ENCODE measurements at regions not wholly inside any gene's neighbourhood (a gene's known extent, or its start where the extent isn't known, plus 50 kb on each side); places are given as distances from the start of the nearest gene placed in this dataset.
"Not testable (repeated sequence)": the region's sequence is repeated elsewhere in the genome, so short reads cannot be mapped to it uniquely, and the experiment has no call there.

DNA sequence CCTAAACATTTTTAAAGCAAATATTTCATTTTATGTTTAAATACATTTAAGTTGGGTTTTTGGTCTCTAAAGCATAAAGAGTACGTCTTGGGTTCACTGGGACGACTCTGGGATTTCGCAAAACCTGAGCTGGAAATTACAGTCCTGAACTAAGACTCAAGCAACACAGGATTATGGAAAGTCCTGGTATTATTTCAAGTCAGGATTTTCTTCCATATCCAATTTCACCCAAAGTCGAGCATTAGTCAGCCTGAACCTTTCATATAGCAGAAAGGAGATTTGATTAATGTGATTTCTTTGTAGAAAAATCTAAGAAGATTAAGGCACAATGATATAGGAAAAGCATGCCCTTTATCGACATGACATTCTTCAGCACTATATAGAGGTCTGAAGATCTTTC is 100.0 kb downstream of the MTERF1 start:
- TF ChIP-seq POLR2AphosphoS5 (IDR thresholded peaks at IDR 0.05; ENCODE audit: low read depth, low read length) (no peak), TAF1 (IDR thresholded peaks at IDR 0.05; ENCODE audit: borderline replicate concordance, low read depth, low read length) (no peak), POLR2A (IDR thresholded peaks at IDR 0.05; ENCODE audit: low read depth, low read length) (no peak)
- DNase-seq (ENCODE audit: insufficient read length) (no peak), FAIRE-seq (no peak)

DNA sequence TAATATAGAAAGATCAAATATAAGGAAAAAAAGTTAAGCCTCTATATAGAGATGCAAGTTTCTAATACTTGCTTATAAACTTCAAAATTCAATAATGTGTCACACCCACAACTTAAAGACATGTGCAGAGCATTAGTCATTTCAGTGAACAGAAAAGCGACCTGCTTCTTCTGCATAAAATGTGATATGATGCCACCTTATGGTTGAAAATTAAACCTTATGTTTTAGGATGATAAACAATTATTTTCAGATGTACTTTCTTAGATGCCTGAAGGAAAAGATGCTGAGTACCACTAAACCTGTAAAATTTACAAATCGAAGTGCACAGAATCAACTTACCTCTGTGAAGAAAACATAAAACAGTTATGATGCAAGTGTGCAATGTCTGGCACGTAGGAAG is 96.0 kb downstream of the MTERF1 start:
- no peak for DNase-seq (ENCODE audit: insufficient read length)
- FAIRE-seq: no peak
- no peak for TF ChIP-seq POLR2AphosphoS5 (IDR thresholded peaks at IDR 0.05; ENCODE audit: low read depth, low read length)
- TF ChIP-seq TAF1 (IDR thresholded peaks at IDR 0.05; ENCODE audit: borderline replicate concordance, low read depth, low read length): no peak
- TF ChIP-seq POLR2A (IDR thresholded peaks at IDR 0.05; ENCODE audit: low read depth, low read length): no peak

DNA sequence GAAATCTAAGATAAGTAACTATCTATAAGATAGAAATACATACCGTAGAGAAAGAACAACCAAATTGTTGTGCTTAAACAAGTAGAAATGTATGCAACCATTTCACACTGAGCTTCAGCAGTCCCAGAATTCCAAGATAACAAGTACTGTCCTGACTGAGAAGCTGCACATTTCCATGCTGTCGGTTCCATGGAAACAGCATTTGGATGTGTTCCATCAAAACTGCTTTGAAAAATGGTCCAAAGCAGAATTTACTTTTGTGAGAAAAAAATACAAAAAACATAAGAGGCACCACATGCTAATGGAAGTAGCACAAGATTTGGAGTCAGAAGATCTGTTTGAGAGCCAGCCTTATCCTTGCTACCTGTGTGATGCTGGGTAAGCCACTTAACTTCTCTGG is 92.6 kb downstream of the MTERF1 start:
- DNase-seq (ENCODE audit: insufficient read length) (no peak), FAIRE-seq (no peak)
- TF ChIP-seq POLR2A (IDR thresholded peaks at IDR 0.05; ENCODE audit: low read depth, low read length): no peak
- no peak for TF ChIP-seq TAF1 (IDR thresholded peaks at IDR 0.05; ENCODE audit: borderline replicate concordance, low read depth, low read length)
- TF ChIP-seq POLR2AphosphoS5 (IDR thresholded peaks at IDR 0.05; ENCODE audit: low read depth, low read length): no peak

- no peak for FAIRE-seq
- no peak for TF ChIP-seq POLR2A (IDR thresholded peaks at IDR 0.05; ENCODE audit: low read depth, low read length)
- no peak for TF ChIP-seq TAF1 (IDR thresholded peaks at IDR 0.05; ENCODE audit: borderline replicate concordance, low read depth, low read length)
- no peak for TF ChIP-seq POLR2AphosphoS5 (IDR thresholded peaks at IDR 0.05; ENCODE audit: low read depth, low read length)
- no peak for DNase-seq (ENCODE audit: insufficient read length)
Observed at GRCh38 chr7:91789086-91789485, 91.4 kb downstream of the MTERF1 start.

DNA sequence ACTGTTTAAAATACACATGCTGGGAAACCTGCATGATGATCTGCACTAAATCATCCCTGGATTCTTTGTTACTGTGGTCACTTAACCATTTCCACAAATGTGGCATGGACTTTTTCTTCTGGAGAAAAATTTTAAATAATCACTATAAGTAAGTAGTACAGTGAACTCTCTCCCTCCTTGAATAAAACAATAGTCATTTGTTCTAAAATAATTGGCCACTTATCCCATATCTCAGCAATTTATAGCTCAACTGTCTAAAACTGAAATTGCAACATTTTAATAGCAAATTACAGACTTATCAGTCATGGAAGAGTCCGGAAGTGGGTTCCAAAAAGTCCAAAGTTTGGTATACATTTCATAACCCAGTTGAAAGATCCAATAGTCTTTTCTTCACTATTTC is 90.9 kb downstream of the MTERF1 start:
- no peak for DNase-seq (ENCODE audit: insufficient read length)
- TF ChIP-seq POLR2AphosphoS5 (IDR thresholded peaks at IDR 0.05; ENCODE audit: low read depth, low read length): no peak
- TF ChIP-seq TAF1 (IDR thresholded peaks at IDR 0.05; ENCODE audit: borderline replicate concordance, low read depth, low read length): no peak
- TF ChIP-seq POLR2A (IDR thresholded peaks at IDR 0.05; ENCODE audit: low read depth, low read length): no peak
- no peak for FAIRE-seq

DNA sequence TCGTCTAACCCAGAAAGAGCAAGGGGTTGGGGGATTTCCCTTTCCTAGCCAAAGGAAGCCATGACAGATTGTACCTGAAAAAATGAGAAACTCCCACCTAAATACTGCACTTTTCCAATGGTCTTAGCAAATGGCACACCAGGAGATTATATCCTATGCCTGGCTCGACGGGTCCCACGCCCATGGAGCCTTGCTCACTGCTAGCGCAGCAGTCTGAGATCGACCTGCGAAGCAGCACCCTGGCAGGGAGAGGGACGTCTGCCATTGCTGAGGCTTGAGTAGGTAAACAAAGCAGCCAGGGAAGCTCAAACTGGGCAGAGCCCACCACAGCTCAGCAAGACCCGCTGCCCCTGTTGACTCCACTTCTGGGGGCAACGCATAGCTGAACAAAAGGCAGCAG is 89.9 kb downstream of the MTERF1 start:
- DNase-seq (ENCODE audit: insufficient read length); FAIRE-seq: not testable (repeated sequence)

DNA sequence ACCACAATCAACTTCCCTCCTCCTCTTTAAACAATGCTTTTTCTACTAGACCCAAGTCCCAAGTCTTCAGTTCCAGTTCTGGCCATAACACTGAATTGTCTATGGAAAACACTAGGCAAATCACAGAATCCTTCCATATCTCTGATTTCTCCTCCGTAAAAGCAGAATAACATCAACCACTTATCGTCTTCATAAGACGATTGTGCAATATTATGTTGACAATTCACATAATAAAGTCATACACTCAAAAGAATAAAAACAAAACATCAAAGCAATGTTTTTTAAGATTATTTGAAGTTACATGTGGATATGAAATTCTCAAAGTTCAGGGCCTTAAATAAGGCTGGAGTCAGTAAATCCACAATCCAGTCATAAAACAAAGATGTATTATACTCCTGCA is 84.4 kb downstream of the MTERF1 start:
- TF ChIP-seq POLR2AphosphoS5 (IDR thresholded peaks at IDR 0.05; ENCODE audit: low read depth, low read length): no peak
- TF ChIP-seq POLR2A (IDR thresholded peaks at IDR 0.05; ENCODE audit: low read depth, low read length): no peak
- no peak for TF ChIP-seq TAF1 (IDR thresholded peaks at IDR 0.05; ENCODE audit: borderline replicate concordance, low read depth, low read length)
- DNase-seq (ENCODE audit: insufficient read length): no peak
- FAIRE-seq: no peak

DNA sequence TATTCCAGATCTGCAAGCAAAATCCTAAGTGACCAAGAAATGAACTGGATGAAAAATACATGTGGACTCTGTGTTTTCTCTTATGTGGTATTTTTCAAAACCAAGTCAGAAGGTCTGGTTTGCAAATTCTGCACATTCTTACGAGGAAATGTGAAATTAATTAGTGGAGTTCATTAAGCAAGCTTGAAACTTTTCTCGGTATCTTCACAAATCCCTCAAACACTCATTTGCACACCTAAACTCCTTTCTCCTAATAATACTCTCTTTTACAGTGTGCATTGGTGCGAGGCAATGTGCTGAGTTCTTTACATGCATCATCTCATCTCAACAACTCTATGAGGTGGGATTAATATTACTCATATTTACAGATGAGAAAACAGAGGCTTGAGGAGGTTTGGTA is 82.1 kb downstream of the MTERF1 start:
- DNase-seq (ENCODE audit: insufficient read length) (no peak), FAIRE-seq (no peak)
- TF ChIP-seq TAF1 (IDR thresholded peaks at IDR 0.05; ENCODE audit: borderline replicate concordance, low read depth, low read length) (no peak), POLR2AphosphoS5 (IDR thresholded peaks at IDR 0.05; ENCODE audit: low read depth, low read length) (no peak), POLR2A (IDR thresholded peaks at IDR 0.05; ENCODE audit: low read depth, low read length) (no peak)

GRCh38 chr7:91800389-91800788 is 80.1 kb downstream of the MTERF1 start:
- FAIRE-seq (no peak), DNase-seq (ENCODE audit: insufficient read length) (no peak)
- no peak for TF ChIP-seq TAF1 (IDR thresholded peaks at IDR 0.05; ENCODE audit: borderline replicate concordance, low read depth, low read length)
- no peak for TF ChIP-seq POLR2AphosphoS5 (IDR thresholded peaks at IDR 0.05; ENCODE audit: low read depth, low read length)
- TF ChIP-seq POLR2A (IDR thresholded peaks at IDR 0.05; ENCODE audit: low read depth, low read length): no peak

GRCh38 chr7:91801331-91801983 is 79.0 kb downstream of the MTERF1 start:
- FAIRE-seq: no peak
- TF ChIP-seq POLR2AphosphoS5 (IDR thresholded peaks at IDR 0.05; ENCODE audit: low read depth, low read length): no peak
- no peak for TF ChIP-seq TAF1 (IDR thresholded peaks at IDR 0.05; ENCODE audit: borderline replicate concordance, low read depth, low read length)
- no peak for TF ChIP-seq POLR2A (IDR thresholded peaks at IDR 0.05; ENCODE audit: low read depth, low read length)
- DNase-seq (ENCODE audit: insufficient read length): no peak

DNA sequence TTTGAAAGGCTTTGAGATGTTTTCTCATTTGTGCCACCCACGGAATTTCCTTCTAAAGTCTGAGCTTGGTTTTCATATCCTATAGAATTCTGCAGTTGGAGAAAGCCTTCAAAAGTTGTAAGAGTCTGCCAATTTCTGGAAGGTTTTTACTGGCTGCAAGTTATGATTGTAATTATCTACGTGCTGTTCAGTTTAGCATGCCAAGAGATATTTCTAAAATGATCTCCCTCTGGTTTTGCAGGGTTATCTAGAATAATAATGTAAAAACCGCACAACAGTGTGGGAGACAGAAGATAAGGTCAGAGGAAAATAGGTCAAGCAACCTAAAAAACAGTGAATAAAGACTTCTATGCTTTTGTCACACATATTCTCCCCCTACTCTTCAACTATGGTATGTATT is 69.3 kb downstream of the MTERF1 start:
- no peak for FAIRE-seq
- no peak for TF ChIP-seq TAF1 (IDR thresholded peaks at IDR 0.05; ENCODE audit: borderline replicate concordance, low read depth, low read length)
- TF ChIP-seq POLR2AphosphoS5 (IDR thresholded peaks at IDR 0.05; ENCODE audit: low read depth, low read length): no peak
- TF ChIP-seq POLR2A (IDR thresholded peaks at IDR 0.05; ENCODE audit: low read depth, low read length): no peak

DNA sequence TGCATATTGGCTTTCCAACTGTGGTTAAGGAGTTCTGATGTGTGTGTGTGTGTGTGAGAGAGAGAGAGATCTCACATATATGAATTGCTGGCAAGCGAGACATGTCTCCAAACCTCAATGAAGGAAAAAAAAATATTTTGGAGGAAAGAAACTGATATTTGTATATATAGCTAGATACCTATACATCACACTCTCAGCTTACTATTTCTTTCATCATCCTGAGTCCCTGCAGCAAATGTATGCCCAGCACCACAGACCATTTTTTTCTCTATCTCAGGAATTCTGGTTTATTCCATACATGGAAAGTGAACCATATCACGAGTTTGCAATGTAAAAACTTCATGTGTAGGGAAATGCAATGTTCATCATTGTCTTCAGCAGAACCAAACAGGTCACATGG is 68.9 kb downstream of the MTERF1 start:
- DNase-seq (ENCODE audit: insufficient read length) (no peak), FAIRE-seq (no peak)

More for the DNA sequence above, 69.3 kb downstream of the MTERF1 start:
- DNase-seq (ENCODE audit: insufficient read length): no peak

GRCh38 chr7:91812388-91812787 is 68.1 kb downstream of the MTERF1 start:
- DNase-seq (ENCODE audit: insufficient read length) (no peak), FAIRE-seq (no peak)
- no peak for TF ChIP-seq TAF1 (IDR thresholded peaks at IDR 0.05; ENCODE audit: borderline replicate concordance, low read depth, low read length)
- TF ChIP-seq POLR2A (IDR thresholded peaks at IDR 0.05; ENCODE audit: low read depth, low read length): no peak
- TF ChIP-seq POLR2AphosphoS5 (IDR thresholded peaks at IDR 0.05; ENCODE audit: low read depth, low read length): no peak

More for the DNA sequence above, 68.9 kb downstream of the MTERF1 start:
- TF ChIP-seq POLR2AphosphoS5 (IDR thresholded peaks at IDR 0.05; ENCODE audit: low read depth, low read length) (no peak), POLR2A (IDR thresholded peaks at IDR 0.05; ENCODE audit: low read depth, low read length) (no peak), TAF1 (IDR thresholded peaks at IDR 0.05; ENCODE audit: borderline replicate concordance, low read depth, low read length) (no peak)

All from GM12892 (cell line).